ENCODE measurements at regions not wholly inside any gene's neighbourhood (a gene's known extent, or its start where the extent isn't known, plus 50 kb on each side); places are given as distances from the start of the nearest gene placed in this dataset.

GRCh38 chr20:57883224-57883623, 173.4 kb upstream of the PMEPA1 start:
- intact Hi-C loops (cut with micrococcal nuclease; ENCODE audit: unreplicated experiment): no loop called here
- DNase-seq (ENCODE audit: low spot score): no peak
- TF ChIP-seq EZH2 (IDR thresholded peaks at IDR 0.05; ENCODE audit: borderline replicate concordance, low read depth, low read length, poor library complexity, severe bottlenecking): no peak
- no peak for TF ChIP-seq CTCF (conservative IDR thresholded peaks at IDR 0.05; ENCODE audit: low read depth, low read length)
- Histone ChIP-seq H3K27ac (ENCODE audit: low read depth, low read length, poor library complexity, severe bottlenecking) (no peak overlapping the region), H3K27me3 (replicated peaks; ENCODE audit: insufficient read depth, low read depth, low read length, poor library complexity) (peaks cover 18% of the 10 kb centered on the region), H3K36me3 (ENCODE audit: insufficient read depth, low read length, poor library complexity, severe bottlenecking) (no peaks in the 10 kb centered on the region), H3K4me1 (ENCODE audit: insufficient read depth, low read length, poor library complexity, severe bottlenecking) (no peaks in the 10 kb centered on the region), H3K4me3 (ENCODE audit: low read depth, low read length, poor library complexity, severe bottlenecking) (no peak overlapping the region), H3K9me3 (ENCODE audit: low read depth, low read length, poor library complexity, severe bottlenecking) (no peaks in the 10 kb centered on the region)
- CTCF ChIA-PET: no interaction called here
- POLR2A ChIA-PET (ENCODE audit: low non-redundant PET): no interaction called here
- BruUV-seq (replicated peaks): no TSS peak

GRCh38 chr20:57882451-57883161, 172.8 kb upstream of the PMEPA1 start:
- ChIA-PET CTCF (no interaction called here), POLR2A (ENCODE audit: low non-redundant PET) (no interaction called here)
- H3K4me1 ChIP-seq (ENCODE audit: insufficient read depth, low read length, poor library complexity, severe bottlenecking): no peaks in the 10 kb centered on the region
- peaks cover 18% of the 10 kb centered on the region for H3K27me3 ChIP-seq (replicated peaks; ENCODE audit: insufficient read depth, low read depth, low read length, poor library complexity)
- intact Hi-C loops (cut with micrococcal nuclease; ENCODE audit: unreplicated experiment): no loop called here
- no TSS peak for BruUV-seq (replicated peaks)
- no peak overlapping the region for H3K27ac ChIP-seq (ENCODE audit: low read depth, low read length, poor library complexity, severe bottlenecking)
- no peak for TF ChIP-seq CTCF (conservative IDR thresholded peaks at IDR 0.05; ENCODE audit: low read depth, low read length)
- no peak for TF ChIP-seq EZH2 (IDR thresholded peaks at IDR 0.05; ENCODE audit: borderline replicate concordance, low read depth, low read length, poor library complexity, severe bottlenecking)
- no peaks in the 10 kb centered on the region for H3K9me3 ChIP-seq (ENCODE audit: low read depth, low read length, poor library complexity, severe bottlenecking)
- no peaks in the 10 kb centered on the region for H3K36me3 ChIP-seq (ENCODE audit: insufficient read depth, low read length, poor library complexity, severe bottlenecking)
- H3K4me3 ChIP-seq (ENCODE audit: low read depth, low read length, poor library complexity, severe bottlenecking): no peak overlapping the region
- no peak for DNase-seq (ENCODE audit: low spot score)

- Histone ChIP-seq H3K27ac (ENCODE audit: low read depth, low read length, poor library complexity, severe bottlenecking) (no peak overlapping the region), H3K27me3 (replicated peaks; ENCODE audit: insufficient read depth, low read depth, low read length, poor library complexity) (peaks cover 18% of the 10 kb centered on the region), H3K36me3 (ENCODE audit: insufficient read depth, low read length, poor library complexity, severe bottlenecking) (no peaks in the 10 kb centered on the region), H3K4me3 (ENCODE audit: low read depth, low read length, poor library complexity, severe bottlenecking) (no peak overlapping the region), H3K9me3 (ENCODE audit: low read depth, low read length, poor library complexity, severe bottlenecking) (no peaks in the 10 kb centered on the region), H3K4me1 (ENCODE audit: insufficient read depth, low read length, poor library complexity, severe bottlenecking) (no peaks in the 10 kb centered on the region)
- ChIA-PET CTCF (no interaction called here), POLR2A (ENCODE audit: low non-redundant PET) (no interaction called here)
- TF ChIP-seq CTCF (conservative IDR thresholded peaks at IDR 0.05; ENCODE audit: low read depth, low read length) (no peak), EZH2 (IDR thresholded peaks at IDR 0.05; ENCODE audit: borderline replicate concordance, low read depth, low read length, poor library complexity, severe bottlenecking) (no peak)
- DNase-seq (ENCODE audit: low spot score): no peak
- intact Hi-C loops (cut with micrococcal nuclease; ENCODE audit: unreplicated experiment): no loop called here
- BruUV-seq (replicated peaks): no TSS peak
These were observed 171.9 kb upstream of the PMEPA1 start for GRCh38 chr20:57881466-57882385.
